ENCODE measurements at regions not wholly inside any gene's neighbourhood (a gene's known extent, or its start where the extent isn't known, plus 50 kb on each side); places are given as distances from the start of the nearest gene placed in this dataset.
"Not testable (repeated sequence)": the region's sequence is repeated elsewhere in the genome, so short reads cannot be mapped to it uniquely, and the experiment has no call there.

GRCh38 chr15:66968806-66969596 is 96.4 kb upstream of the SMAD3 start:
- no peak for DNase-seq

GRCh38 chr15:66974131-66974530 is 91.3 kb upstream of the SMAD3 start:
- DNase-seq: not testable (repeated sequence)

- DNase-seq: not testable (repeated sequence)
Measured at GRCh38 chr15:66976106-66976640, 89.2 kb upstream of the SMAD3 start.

GRCh38 chr15:66980326-66980725 is 85.1 kb upstream of the SMAD3 start:
- DNase-seq: not testable (repeated sequence)

GRCh38 chr15:66981771-66982170 is 83.6 kb upstream of the SMAD3 start:
- no peak for DNase-seq

- no peak for DNase-seq
Measured at GRCh38 chr15:66982250-66982649, 83.2 kb upstream of the SMAD3 start.

- DNase-seq: no peak
Measured at GRCh38 chr15:66982816-66983215, 82.6 kb upstream of the SMAD3 start.

- no peak for DNase-seq
Measured at GRCh38 chr15:66985653-66986052, 79.7 kb upstream of the SMAD3 start.

GRCh38 chr15:66986951-66987350 is 78.5 kb upstream of the SMAD3 start:
- DNase-seq: no peak

- no peak for DNase-seq
Measured at GRCh38 chr15:66993090-66993489, 72.3 kb upstream of the SMAD3 start.

- no peak for DNase-seq
Measured at GRCh38 chr15:66993874-66994696, 71.3 kb upstream of the SMAD3 start.

- no peak for DNase-seq
Measured at GRCh38 chr15:66994927-66995656, 70.3 kb upstream of the SMAD3 start.

GRCh38 chr15:66996094-66996493 is 69.3 kb upstream of the SMAD3 start:
- DNase-seq: no peak

- DNase-seq: no peak
Measured at GRCh38 chr15:66997212-66997611, 68.2 kb upstream of the SMAD3 start.

GRCh38 chr15:66998234-66998633 is 67.2 kb upstream of the SMAD3 start:
- not testable (repeated sequence) for DNase-seq

- no peak for DNase-seq
Measured at GRCh38 chr15:66999046-66999968, 66.1 kb upstream of the SMAD3 start.

GRCh38 chr15:67000896-67001295 is 64.5 kb upstream of the SMAD3 start:
- DNase-seq: no peak

- DNase-seq: no peak
Measured at GRCh38 chr15:67002368-67002767, 63.0 kb upstream of the SMAD3 start.

GRCh38 chr15:67003586-67003985 is 61.8 kb upstream of the SMAD3 start:
- DNase-seq: no peak

- DNase-seq: no peak
Measured at GRCh38 chr15:67004142-67004541, 61.3 kb upstream of the SMAD3 start.

GRCh38 chr15:67005294-67005996 is 60.0 kb upstream of the SMAD3 start:
- no peak for DNase-seq

Data from retina (tissue), 1 donor.